ENCODE measurements at regions not wholly inside any gene's neighbourhood (a gene's known extent, or its start where the extent isn't known, plus 50 kb on each side); places are given as distances from the start of the nearest gene placed in this dataset.

GRCh38 chr5:101574017-101574416 is 670.9 kb upstream of the ST8SIA4 start:
- Histone ChIP-seq H3K79me1 (ENCODE audit: insufficient read depth, low read depth, low read length, poor library complexity, severe bottlenecking) (no peaks in the 10 kb centered on the region), H2BK12ac (ENCODE audit: insufficient read length, low read depth, low read length) (no peak overlapping the region), H3K56ac (ENCODE audit: insufficient read length, low read depth, low read length) (no peak overlapping the region), H3K27me3 (ENCODE audit: insufficient read depth, low read length) (no peaks in the 10 kb centered on the region), H3K27ac (ENCODE audit: insufficient read length, low read depth, low read length) (no peak overlapping the region), H2AK5ac (ENCODE audit: insufficient read length, low read length) (no peak overlapping the region), H2BK5ac (ENCODE audit: insufficient read length, low read length) (no peak overlapping the region), H3T11ph (ENCODE audit: low read length) (no peak overlapping the region), H2BK20ac (ENCODE audit: low read depth, low read length, poor library complexity, severe bottlenecking) (no peak overlapping the region), H3K4me2 (ENCODE audit: insufficient read depth, insufficient read length, low read length) (no peak overlapping the region), H3K4me1 (ENCODE audit: insufficient read depth, low read length) (no peaks in the 10 kb centered on the region), H3K14ac (ENCODE audit: insufficient read depth, low read length) (no peak overlapping the region), H2AFZ (ENCODE audit: low read length) (no peak overlapping the region), H4K8ac (replicated peaks; ENCODE audit: insufficient read length, low read depth, low read length) (no peak overlapping the region), H3K4ac (ENCODE audit: low read depth, low read length) (no peak overlapping the region), H3K23me2 (ENCODE audit: insufficient read length, low read depth, low read length, poor library complexity, severe bottlenecking) (no peaks in the 10 kb centered on the region), H3K23ac (ENCODE audit: insufficient read length, low read depth, low read length) (no peak overlapping the region), H4K5ac (ENCODE audit: insufficient read length, low read depth, low read length) (no peak overlapping the region), H2BK120ac (ENCODE audit: low read depth, low read length, poor library complexity, severe bottlenecking) (no peak overlapping the region), H3K18ac (ENCODE audit: insufficient read length, low read depth, low read length) (no peak overlapping the region), H4K20me1 (ENCODE audit: control insufficient read depth, insufficient read depth, insufficient read length) (no peaks in the 10 kb centered on the region), H2BK15ac (ENCODE audit: low read depth, low read length) (no peak overlapping the region), H3K79me2 (ENCODE audit: insufficient read depth, low read length) (no peaks in the 10 kb centered on the region), H4K91ac (ENCODE audit: insufficient read length, low read depth, low read length) (no peak overlapping the region), H3K9me3 (ENCODE audit: control insufficient read depth, low read depth, low read length) (no peaks in the 10 kb centered on the region), H3K9ac (ENCODE audit: extremely low read depth, insufficient read length, low read length) (no peak overlapping the region)
- no peak for TF ChIP-seq CTCF (conservative IDR thresholded peaks at IDR 0.05)
- no peaks in the 10 kb centered on the region for H3K27me3 Mint-ChIP-seq (ENCODE audit: low read depth)
- no peaks in the 10 kb centered on the region for H3K4me1 Mint-ChIP-seq
- no CpG with 5 or more reads among the region's 3 CpGs for WGBS (ENCODE audit: extremely low coverage, insufficient read length, low lambda C conversion rate)
- no peaks in the 10 kb centered on the region for H3K9me3 Mint-ChIP-seq
- H3K4me3 Mint-ChIP-seq: no peak overlapping the region
- no peaks in the 10 kb centered on the region for H3K36me3 Mint-ChIP-seq (ENCODE audit: insufficient read depth in 1 of 3, low read depth in 3 of 3)
- no peak for DNase-seq
- no peak overlapping the region; a peak in 1 of 7 replicates for H3K27ac Mint-ChIP-seq

All from H9 (cell line).